GM18867 (cell line): ENCODE measurements at regions not wholly inside any gene's neighbourhood (a gene's known extent, or its start where the extent isn't known, plus 50 kb on each side); places are given as distances from the start of the nearest gene placed in this dataset.
"Not testable (repeated sequence)": the region's sequence is repeated elsewhere in the genome, so short reads cannot be mapped to it uniquely, and the experiment has no call there.

Source experiments
- ATAC-seq: cut with Tn5 transposase; IDR thresholded peaks from one replicate; pipeline ENCODE4 v1.9.1; 2021; ENCODE audit warnings: mild to moderate bottlenecking, moderate library complexity; ENCODE audit not compliant: unreplicated experiment

- not testable (repeated sequence) for ATAC-seq
These were observed 703.3 kb downstream of the TTLL7 start for GRCh38 chr1:83295594-83295993.

DNA sequence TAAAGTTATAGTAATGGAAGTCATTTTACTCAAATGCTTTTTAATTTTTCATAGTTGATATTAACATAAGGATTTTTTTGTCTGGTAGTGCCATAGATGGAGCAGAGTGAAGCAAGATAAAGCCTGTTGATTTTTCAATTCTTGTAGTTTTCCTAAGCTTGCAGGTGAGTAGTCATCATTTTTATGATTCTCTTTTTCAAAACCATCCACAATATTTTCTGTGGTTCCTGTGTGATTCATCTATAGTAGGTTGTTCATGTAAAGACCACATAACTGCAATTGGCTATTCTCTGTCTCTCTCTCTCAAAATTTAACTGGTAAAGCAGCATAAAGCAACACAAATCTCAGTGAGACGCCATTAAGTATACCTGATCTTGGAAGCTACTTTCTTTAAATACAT, 711.5 kb downstream of the TTLL7 start:
- not testable (repeated sequence) for ATAC-seq

DNA sequence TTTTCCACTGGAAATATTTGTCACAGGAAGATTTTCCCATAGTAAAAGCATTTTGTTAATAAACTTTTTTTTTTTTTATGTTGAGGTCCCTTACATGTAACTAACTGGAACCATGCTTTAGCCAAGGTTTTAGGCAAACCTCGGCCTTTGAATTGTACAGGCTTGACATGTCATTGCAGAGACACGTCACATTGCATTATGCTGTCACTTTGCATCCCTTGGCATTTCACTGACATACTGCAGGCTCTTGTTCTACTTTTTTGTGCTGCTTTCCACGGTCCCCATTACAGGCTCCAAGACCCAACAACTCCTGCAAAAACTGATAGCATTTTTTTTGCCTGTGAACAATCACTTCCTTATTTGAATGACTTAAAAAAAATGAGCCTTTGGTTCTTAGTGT, 724.3 kb downstream of the TTLL7 start:
- not testable (repeated sequence) for ATAC-seq

- not testable (repeated sequence) for ATAC-seq
These were observed 726.4 kb downstream of the TTLL7 start for GRCh38 chr1:83272484-83272883.

GRCh38 chr1:83271834-83272233, 727.1 kb downstream of the TTLL7 start:
- not testable (repeated sequence) for ATAC-seq

GRCh38 chr1:83270801-83271200, 728.1 kb downstream of the TTLL7 start:
- ATAC-seq, result peak; percentile 97

DNA sequence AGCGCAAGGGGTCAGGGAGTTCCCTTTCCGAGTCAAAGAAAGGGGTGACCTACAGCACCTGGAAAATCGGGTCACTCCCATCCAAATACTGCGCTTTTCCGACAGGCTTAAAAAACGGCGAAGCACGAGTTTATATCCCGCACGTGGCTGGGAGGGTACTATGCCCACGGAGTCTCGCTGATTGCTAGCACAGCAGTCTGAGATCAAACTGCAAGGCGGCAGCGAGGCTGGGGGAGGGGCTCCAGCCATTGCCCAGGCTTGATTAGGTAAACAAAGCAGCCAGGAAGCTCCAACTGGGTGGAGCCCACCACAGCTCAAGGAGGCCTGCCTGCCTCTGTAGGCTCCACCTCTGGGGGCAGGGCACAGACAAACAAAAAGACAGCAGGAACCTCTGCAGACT, 735.1 kb downstream of the TTLL7 start:
- ATAC-seq, result not testable (repeated sequence)

- ATAC-seq, result not testable (repeated sequence)
These were observed 747.2 kb downstream of the TTLL7 start for GRCh38 chr1:83251687-83252086.

DNA sequence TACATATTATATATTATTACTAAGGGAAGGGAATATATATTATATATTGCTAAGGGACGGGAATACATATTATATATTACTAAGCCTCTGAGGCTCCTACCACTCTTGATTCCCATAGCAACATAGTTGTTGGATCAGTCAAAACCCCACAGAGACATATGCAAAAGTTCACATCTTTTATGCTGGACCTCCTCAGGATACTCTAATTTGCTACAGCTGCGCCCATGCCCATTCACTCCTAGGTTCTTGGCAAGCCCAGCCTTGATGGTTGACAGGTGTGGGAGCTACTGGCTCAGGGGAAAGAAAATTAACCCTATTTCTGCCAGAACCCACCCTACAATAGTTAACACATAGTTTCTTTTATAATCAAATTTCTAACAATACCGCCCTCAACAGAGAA, 752.2 kb downstream of the TTLL7 start:
- ATAC-seq, result not testable (repeated sequence)

- ATAC-seq, result not testable (repeated sequence)
These were observed 754.1 kb downstream of the TTLL7 start for GRCh38 chr1:83244832-83245231.

GRCh38 chr1:83239568-83239967, 759.4 kb downstream of the TTLL7 start:
- ATAC-seq, result not testable (repeated sequence)

- ATAC-seq, result not testable (repeated sequence)
These were observed 760.3 kb downstream of the TTLL7 start for GRCh38 chr1:83238654-83239053.

DNA sequence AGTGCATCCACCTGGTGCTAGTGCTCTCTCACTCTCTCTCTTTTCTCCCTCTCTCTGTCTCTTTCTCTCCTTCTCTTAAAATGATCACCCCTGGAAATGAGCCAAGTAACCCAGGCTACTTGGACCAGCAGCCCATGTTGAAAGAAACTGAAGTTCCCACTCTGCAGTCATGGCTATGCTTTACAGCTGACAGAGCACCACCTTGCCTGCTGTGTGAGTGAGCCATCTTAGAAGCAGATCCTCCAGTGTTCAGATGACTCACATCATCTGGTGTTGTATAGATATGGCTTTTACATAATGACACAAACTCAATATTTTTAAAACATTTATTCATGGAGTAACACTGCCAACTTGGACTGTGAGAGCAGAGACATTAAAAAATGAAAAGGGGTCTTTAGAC, 779.1 kb downstream of the TTLL7 start:
- ATAC-seq, result not testable (repeated sequence)

DNA sequence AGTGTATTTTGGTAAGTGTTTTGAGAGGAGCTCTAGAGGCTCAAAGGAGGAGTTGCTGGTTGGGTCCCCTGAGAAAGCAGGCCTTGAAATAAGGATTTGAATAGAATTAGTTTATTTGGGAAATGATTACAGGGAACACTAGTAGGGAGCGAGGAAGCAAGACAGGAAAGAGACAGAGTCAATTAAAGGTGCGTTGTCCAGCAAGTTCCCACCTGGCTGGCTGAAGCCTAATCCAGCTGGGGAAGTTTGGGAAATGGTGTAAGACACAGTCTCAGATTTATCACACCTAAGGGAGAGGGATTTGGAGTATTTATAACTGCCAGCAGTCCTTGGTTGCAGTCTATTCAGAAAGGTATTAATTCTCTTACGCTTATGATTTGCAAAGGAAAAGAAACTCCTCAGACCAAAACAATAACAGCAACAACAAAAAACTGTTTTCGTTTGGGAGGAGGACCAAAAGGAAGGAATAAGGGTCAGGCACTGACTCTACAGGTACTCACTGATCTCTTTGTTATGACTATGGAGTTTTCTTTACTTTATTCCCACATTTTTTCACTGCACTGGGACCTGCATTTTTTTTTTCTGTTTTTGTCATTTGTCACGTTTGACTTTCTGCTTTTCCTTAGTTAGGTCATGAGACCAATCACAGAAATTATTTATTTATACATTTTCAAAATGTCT, 780.8 kb downstream of the TTLL7 start:
- ATAC-seq, result not testable (repeated sequence)

- not testable (repeated sequence) for ATAC-seq
These were observed 784.6 kb downstream of the TTLL7 start for GRCh38 chr1:83214317-83214716.

GRCh38 chr1:83213648-83214047, 785.3 kb downstream of the TTLL7 start:
- not testable (repeated sequence) for ATAC-seq

DNA sequence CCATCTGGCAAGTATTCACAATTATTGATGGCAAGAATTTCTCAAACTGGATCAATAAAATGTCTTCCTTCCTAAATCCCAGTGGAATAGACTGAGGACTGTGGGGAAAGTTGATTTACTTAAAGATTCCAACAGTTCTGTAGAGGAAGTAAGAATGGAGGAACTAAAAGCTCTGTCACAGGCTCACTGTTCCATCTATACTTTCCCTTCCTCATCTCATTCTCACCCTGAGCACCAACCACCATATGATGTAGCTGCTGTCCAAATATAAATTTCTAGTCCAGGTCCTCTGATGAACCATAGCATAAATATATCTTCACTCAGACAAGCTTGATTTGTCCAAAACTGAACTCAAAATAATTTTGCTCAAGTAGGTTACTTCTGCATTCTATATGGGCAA, 786.9 kb downstream of the TTLL7 start:
- not testable (repeated sequence) for ATAC-seq

DNA sequence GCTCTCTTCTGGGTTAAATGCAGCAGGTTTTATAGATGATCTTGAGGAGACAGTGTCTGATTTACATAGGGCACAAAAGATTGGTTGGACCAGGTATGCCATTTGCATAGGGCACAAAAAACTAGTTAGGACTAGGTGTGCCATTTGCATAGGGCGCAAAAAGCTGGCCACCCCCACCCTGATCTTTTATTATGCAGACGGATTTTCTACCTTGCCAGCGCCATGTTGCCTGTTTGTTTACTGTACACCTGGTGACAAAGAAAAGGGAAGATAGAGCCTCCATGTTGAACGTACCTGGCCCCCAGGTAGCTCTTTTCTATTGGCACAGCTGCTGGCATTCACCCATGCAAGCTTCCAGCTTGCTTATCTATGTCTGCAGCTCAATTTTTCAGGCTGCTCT, 790.4 kb downstream of the TTLL7 start:
- not testable (repeated sequence) for ATAC-seq

GRCh38 chr1:83194610-83195009, 804.3 kb downstream of the TTLL7 start:
- ATAC-seq, result not testable (repeated sequence)

DNA sequence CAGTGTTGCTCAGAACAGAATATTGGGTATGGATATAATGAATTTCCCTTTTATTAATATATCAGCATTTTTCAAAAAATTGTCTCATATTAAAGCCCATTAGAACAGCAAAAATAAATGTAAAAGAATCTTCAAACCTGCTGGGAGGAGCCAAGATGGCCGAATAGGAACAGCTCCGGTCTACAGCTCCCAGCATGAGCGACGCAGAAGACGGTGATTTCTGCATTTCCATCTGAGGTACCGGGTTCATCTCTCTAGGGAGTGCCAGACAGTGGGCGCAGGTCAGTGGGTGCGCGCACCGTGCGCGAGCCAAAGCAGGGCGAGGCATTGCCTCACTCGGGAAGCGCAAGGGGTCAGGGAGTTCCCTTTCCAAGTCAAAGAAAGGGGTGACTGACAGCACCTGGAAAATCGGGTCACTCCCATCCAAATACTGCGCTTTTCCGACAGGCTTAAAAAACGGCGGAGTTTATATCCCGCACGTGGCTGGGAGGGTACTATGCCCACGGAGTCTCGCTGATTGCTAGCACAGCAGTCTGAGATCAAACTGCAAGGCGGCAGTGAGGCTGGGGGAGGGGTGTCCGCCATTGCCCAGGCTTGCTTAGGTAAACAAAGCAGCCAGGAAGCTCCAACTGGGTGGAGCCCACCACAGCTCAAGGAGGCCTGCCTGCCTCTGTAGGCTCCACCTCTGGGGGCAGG, 816.8 kb downstream of the TTLL7 start:
- not testable (repeated sequence) for ATAC-seq

DNA sequence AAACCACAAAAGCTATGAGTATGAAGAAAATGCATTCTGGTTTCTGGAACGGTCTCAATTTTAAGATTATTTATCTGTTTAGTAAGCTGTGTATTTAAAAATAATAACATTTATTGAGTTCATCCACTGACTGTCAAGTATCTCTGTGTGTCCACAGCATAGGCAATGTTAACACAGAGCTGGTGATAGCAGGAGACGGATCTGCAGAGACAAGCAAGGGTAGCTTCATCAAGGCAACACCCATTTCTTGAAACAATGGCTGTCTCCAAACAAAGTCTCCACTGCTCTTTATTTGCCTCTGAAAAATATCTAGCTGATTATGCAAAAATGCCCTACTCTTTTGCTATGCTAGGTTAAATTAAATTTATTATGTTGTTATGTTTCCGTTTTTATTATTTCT, 818.3 kb downstream of the TTLL7 start:
- ATAC-seq, result not testable (repeated sequence)

- not testable (repeated sequence) for ATAC-seq
These were observed 831.3 kb downstream of the TTLL7 start for GRCh38 chr1:83167634-83168033.
